Central memory CD4-positive, alpha-beta T cell (primary cell): ENCODE measurements at regions not wholly inside any gene's neighbourhood (a gene's known extent, or its start where the extent isn't known, plus 50 kb on each side); places are given as distances from the start of the nearest gene placed in this dataset.

ENCODE experiments used
- DNase-seq: peaks from one replicate; pipeline ENCODE4 v3.0.0; 2022

DNA sequence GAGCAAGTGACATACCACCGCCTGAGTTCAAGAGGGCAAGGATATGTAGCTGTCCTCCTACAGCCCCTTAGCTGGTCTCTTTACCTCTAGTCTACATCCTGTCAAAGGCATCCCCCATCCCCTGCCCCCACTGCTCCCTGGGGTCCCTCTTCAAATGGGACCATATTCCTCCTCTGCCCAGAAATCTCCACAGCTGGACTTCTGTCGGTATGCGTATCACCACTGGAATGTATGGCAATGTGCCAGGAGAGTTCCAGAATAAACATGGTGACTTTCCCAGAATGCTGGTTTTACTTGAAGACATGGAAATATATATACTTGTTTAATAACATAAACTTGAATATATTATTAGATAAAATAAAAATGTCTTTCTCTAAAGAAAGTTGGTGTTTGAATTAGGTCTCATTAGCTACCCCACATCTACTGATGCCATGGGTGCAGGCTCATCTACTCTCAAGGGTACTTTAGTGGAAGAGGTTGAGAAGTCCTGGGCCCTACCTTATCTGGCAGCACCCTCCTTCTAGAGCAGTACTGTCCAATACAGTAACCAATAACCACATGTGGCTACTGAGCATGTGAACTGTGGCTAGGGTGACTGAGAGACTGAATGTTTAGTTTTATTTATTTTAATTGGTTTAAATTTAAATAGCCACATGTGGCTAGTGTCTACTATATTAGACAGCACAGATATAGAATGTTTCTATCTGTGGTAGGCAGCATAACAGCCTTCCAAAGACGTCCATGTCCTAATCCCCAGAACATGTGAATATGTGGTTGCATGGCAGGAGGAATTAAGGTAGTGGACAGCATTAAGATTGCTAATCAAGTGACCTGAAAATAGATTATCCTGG is 181.7 kb upstream of the SLC30A5 start:
- no peak for DNase-seq

DNA sequence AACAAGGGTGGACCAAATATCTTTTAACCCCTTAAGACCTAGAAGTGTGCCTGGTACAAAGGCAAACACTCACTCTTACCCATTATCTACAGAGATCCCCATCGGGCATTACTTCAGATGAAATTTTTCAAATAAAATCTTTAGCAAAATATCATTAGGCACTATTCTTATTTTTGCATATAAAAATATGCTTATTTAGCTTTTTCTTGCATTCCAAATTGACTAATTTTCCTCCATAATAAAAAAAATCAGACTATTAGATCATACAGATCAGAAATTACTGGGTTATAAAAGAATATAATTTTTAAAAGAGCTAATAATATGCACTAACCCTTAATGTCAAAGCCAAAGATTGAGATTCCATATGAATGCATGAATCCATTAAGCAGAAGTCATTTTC is 178.7 kb upstream of the SLC30A5 start:
- no peak for DNase-seq

DNA sequence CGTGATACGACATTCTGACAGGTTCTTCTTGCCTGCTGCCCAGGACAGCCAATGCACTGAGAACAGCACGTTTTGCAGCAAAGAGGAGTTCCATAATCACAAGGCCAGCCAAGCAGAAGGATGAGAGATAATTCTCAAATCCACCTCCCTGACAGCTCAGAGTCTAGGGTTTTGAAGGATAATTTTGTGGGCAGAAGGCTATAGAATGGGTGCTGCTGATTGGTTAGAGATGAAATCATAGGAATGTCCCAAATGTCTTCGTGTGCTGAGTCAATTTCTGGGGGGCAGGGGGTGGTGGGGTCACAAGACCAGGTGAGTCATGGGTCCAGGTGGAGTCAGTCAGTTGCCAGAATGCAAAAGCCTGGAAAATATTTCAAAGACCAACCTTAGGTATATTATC is 175.5 kb upstream of the SLC30A5 start:
- DNase-seq: no peak

DNA sequence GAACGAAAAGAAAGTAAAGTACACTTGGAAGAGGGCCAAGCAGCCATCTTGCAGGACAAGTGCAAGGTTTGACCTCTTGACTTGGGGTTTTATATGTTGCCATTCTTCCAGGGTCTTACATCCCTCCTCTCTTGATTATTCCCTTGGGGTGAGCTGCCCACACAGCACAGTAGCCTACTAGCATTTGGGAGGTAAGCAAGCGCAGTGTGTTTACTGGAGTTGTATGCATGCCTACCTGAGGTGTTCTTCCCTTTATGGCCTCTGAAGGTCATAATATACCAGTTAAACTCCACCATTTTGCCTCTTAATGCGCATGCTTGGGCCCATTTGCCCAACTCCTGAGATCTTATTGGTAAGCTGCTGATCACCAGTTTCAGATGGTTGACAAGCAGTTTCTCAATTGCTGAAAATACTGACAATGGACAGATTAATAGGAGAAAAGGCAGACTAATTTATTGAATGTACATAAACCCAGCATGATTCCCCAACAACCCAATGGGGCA is 173.8 kb upstream of the SLC30A5 start:
- no peak for DNase-seq

DNA sequence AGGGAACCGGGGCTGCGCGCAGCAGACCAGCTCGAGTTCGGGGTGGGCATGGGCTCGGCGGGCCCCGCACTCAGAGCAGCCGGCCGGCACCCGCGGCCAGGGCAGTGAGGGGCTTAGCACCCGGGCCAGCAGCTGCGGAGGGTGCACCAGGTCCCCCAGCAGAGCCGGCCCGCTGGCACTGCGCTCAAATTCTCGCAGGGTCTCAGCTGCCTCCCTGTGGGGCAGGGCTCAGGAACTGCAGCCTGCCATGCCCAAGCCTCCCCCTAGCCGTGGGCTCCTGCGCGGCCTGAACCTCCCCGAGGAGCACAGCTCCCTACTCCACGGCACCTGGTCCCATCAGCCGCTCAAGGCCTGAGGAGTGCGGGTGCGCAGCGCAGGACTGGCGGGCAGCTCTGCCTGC is 172.9 kb upstream of the SLC30A5 start:
- no peak for DNase-seq

DNA sequence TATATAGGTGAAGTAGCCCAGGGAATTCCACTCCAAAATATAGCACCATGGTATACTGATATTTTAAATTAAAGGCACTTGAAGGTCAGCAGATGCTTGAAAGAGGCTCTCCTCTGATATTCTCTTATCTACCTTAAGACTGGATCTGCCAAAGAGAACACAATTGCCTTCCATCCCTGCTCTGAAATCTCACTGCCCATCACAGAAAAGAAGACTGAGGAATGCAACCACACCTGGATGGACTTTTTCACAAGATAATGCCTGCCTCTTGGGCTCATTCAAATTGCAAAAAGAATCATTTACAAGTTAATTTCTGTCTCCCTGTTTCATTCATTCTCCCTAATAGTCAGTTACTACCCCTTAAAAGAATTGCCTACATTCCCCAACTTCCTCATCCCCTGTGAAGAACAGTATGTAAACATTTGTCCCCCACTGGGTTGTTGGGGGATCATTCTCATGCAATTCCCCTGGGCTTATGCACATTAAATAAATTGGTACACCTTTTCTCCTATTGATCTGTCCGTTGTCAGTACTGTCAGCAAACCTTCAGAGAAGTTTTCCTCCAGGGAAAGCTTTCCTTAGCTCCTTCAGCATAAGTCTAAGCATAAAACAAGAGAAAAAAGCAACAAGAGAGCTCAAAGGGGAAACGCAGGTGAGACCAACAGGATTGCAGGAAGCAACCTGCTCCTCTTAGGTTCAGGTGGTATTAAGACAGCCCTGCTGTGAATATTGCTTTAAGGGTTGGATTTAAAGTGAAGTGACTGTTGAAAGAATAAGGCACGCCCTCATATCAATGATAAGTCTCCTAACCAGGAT is 171.4 kb upstream of the SLC30A5 start:
- DNase-seq: no peak

DNA sequence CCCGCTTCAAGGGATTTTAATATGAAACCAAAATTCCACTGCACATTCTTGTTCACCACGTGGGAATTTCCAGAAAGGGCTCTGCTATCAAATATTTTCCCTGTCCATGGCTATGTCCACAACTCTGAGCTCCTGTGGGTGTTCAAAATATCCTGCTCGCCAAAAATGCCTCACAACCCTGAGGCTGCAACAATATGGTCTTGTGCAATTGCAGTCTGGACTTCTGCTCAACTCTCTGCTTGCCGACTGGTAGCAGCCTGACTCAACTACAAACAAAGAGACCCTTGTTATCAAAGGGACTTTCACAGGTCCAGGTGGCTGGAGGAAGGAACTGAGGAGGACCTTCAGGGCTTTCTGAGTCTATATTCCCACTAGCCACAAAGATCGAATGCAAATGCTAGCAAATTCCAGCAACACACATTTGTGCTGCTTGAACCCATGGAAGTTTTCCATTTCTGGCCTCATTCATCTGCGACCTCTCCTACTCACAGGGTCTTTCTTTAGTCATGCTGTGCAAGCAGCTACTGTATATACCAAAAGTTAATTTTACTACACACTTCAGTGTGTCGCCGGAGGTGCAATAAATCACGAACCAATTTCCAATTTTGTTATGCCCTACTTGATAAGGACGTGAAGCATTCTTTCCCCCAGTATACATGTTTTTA is 169.2 kb upstream of the SLC30A5 start:
- DNase-seq: no peak

DNA sequence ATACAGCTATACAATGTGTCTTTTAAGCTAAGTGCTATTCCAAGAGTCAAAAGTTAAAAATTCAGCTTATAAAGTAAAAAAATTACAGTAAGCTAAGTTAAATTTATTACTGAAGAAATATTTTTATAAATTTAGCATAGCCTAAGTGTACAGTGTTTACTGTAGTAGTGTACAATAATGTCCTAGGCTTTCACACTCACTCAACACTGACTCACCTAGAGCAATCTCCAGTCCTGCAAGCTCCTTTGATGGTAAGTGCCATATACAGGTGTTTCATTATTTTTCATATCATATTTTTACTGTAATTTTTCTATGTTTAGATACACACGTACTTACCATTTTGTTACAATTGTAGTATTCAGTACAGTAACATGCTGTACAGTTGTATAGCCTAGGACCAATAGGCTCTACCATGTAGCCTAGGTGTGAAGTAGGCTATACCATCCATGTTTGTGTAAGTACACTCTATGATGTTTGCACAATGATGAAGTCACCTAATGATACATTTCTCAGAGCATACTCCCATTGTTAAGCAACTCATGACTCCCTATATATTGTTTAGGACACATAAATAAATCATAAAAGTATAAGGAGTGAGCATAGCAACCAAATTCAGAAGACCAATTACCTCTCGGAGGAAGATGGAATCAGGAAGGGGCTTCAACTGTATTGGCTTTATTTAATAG is 165.1 kb upstream of the SLC30A5 start:
- DNase-seq: no peak

DNA sequence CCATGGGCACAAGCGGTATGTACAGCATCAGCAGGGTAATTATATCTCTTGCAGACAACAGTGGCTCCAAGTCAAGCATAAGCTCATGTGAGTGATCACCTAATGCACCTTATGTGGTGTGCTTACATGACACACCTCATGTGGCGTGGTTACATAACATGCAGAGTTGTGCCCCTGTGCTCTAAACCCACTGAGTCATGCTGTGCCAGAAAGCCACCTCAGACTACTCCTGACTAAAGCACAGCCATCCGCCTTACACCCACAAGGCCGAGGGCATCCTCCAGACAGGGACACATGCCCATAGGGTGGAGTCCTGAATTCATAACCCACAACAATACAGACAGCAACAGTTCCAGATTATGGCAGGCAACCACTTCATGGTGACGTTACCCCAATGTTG is 163.7 kb upstream of the SLC30A5 start:
- DNase-seq: no peak

DNA sequence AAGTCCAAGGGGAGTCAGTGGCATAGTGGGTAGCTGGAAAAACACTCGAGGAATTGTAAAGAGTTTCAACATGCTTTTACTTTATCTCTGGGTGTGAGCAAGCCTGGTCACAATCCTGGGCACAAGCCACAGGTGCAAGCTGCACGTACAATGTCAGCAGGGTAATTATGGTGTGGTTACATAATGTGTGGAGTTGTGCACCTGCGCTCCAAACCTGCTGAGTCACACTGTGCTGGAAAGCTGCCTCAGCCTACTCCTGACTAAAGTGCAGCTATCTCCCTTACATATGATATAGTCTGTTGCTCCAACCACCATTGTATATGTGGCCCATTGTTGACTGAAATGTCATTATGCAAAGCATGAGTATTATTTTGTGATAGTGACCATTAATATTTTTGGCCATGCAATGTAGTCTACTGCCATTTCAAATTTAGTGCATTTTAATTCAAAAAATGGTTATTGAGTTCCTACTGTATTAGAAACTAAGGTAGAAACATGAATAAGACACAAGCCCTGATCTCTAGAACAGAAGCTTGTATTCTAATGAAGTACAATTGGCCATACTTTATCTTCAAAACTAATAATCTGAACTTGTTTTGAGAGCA is 160.9 kb upstream of the SLC30A5 start:
- peak; percentile 9 for DNase-seq

DNA sequence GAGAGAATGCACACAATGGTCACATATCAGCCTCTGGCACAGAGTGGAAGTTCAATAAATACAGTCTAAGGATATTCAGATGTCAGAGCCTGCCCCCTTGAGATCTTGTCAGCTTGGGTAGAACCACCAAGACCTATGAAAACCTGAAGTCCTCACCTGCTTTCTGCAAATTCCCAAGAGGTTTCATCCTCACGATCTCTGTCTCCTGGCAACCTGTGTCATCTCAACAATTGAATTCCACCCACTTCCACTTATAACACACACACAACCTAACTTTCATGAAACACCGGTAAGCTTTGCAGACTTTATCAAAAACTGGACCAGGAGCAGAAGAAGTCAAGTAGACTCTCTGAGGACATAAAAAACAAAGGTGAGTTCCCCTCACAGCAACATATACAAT is 151.6 kb upstream of the SLC30A5 start:
- no peak for DNase-seq

DNA sequence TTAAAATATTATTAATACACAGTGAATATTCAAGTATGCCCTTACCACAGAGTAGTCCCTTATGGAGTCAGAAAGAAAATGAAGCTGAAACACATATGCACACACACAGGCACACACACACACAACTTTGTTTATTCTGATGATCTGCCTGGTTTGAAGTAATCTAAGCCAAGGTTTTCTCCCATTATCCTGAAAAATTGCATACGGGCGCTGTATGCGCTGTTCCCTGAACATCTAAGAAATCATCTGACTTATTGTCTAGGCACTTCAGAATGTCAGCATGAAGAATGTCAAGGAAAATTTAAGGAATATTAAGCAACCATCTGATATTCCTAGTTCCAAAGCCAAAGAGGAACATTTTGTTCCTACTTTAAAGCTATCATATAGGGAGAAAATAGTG is 147.1 kb upstream of the SLC30A5 start:
- DNase-seq: no peak

DNA sequence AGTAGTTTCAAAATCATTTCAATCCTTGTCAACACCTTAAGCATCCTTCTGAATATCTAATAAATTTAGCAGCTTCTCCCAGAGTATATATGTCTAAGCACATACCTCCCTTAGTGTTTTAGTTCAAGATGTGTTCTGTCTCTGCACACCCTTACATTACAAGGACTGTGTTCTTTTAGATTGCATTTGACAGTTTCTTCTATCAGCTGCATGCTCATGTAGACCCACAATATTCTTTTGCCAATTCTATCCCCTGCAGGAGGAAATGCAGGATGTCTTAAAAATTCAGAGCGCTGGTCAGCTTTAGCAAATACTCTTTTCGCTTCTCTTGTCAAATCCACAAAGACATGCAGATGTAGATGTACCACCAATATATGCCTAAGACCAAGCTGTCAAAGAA is 145.8 kb upstream of the SLC30A5 start:
- no peak for DNase-seq

DNA sequence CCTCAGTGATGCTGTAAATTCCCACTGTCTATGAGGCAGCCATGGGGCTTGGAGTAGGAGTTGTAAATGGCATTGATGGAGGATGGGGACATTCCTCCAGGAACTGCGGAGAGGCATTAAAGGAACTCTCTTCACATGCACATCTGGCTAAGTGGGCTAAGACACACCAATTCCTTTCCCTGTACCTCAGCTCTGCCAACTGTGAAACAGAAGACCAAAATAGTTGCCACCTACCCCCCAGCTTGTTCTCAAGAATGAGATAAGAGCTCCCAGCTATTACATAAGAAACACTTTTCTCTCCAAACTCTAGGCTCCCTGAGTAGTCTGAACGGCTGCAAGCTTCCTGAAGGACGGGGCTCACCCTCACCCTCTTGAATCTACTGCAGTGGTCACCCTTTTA is 144.6 kb upstream of the SLC30A5 start:
- no peak for DNase-seq

DNA sequence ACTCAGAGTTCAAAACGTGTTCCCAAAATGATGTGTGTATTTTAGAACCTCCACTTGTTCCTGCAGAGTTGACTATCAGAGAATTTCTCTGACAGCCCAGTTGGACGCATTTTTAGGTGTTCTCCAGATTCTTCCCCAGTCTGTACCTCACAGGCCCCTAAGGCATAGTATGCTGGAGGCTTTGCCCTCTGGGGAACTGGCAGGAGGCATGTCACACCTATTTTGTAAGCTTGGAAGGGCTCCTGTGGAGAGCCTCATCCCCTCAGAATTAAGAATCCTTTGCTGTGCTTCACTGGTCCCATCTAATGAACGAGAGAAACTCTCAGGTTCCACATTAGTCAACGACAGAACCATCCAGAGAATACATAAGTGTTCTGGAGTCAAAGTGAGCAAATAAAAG is 144.1 kb upstream of the SLC30A5 start:
- DNase-seq: no peak

DNA sequence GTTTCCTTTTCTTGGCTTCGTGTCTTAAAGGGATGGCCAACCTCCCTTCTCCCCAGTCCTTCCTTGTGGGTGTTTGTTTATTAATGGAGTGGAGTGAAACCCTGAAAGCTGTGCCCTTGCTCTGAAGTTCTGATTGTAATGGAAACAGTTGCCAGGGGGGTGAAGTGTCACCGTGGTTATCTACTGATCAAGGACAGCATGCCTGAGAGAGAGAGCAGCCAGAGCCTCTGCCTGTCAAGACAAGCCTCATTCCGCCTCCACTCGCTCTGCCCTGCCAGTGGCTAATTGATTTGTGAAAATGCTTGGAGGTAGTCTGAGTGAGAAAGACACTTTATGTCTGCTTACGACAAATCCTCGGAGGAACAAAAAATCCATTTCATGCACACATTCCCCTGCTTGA is 143.7 kb upstream of the SLC30A5 start:
- no peak for DNase-seq

DNA sequence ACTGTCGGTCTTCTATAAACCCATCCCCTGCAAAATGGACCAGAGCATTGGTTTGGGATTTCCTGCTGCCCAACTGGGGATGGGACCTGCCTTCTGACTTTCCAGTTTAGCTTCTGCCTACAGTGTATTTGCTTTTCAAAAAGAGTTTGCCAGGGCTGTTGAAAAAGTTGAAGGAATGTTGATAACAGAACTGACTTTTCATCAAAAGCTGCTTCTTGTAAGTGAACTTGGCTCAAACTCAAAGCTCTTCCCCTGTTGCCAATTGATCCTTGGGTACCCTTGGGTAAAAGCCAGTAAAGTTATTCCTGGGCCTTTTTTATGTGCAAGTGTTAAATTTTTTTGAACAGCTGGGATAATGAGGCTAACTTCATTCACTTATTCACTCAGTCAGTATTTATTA is 142.9 kb upstream of the SLC30A5 start:
- DNase-seq: no peak

DNA sequence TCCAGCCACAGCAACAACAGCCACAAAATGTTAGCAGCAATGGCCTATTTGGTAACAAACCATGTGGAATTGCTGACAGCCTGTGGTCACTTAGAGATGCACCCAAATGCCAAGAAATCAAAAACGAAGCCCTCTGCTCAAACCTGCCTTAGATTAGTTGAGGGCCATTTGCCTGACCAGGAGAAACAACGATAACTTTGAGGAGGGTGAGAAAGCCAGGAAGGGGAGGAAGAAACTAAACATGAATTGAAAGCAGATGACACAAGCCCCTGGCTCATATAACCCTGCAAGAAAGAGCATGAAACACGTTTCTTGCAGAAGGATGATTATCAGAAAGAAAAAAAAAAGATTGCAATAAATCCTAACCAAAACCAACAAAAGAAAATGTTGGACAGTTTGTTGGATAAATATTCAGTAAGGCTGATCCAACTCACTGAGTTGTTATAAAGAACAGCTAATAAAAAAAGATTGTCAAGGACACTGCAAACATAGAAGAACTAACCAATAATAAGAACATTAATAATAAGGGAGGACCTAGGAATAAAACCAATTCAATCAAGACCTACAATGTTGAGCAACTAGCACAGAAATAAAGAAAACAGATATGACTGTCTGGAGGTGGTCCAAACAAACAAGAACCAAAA is 140.5 kb upstream of the SLC30A5 start:
- no peak for DNase-seq

DNA sequence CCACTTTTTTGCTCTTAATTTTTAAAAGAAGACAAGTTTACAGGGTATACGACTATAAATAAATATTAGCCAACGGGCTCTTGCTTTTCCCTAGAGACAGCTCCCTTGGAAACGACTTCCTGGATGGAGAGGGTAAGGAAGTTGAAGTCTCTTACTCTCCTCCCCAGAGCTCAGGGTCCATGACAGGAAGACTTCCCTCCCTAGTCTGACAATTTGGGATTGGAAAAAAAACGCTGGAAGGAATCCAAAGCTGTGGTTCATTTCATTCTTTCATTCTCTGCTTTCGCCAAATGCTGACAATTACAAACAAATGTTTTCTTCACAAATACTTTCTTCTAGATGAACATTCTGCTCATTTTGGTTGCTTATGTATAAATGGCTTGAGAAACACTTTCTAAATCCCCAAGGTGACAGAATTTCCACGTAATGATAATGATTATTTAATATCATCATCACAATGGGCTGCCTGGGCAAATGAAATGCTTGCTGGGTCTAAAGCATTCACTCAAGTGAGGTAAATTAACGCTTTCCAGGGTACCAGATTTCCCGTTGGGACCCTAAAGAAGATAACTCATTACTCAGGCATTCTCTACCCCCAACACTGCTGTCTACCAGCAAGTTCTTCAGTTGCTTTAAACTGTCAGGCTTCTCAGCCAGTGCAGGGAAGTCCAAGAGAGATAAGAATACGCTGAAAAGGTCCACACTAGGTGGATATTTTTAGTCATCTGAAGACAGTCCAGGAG is 139.8 kb upstream of the SLC30A5 start:
- no peak for DNase-seq

DNA sequence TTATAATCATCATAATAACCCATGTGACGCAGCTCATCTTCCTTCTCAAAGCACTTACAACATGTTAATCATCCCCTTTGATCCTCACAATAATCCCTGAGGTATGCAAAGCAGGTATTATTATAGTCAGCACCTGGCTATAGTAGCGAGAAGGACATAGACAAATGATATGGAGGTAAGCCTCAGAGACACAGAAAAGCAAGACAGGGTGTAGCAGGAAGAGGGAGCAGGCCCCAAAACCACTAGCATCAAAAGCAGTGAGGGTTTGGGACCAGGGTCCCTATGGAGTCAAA is 139.2 kb upstream of the SLC30A5 start:
- no peak for DNase-seq

DNA sequence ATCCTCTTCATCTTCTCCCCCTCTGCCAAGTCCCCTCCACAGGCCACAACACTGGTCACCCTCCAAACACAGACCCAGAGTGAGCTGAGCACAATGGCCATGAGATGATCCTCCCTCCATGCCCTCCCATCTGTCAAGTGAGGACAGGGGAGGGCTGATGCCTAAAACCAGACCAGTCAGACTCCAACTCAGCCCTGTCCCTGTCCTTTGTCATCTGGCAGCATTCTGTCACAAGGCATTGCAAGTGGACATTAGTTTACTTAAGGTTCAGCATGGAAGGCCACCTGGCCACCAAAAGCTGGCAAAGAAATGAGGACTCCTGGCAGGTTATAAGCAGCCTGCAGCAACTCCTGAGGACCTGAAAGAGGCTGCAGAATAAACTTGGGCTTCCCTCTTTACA is 136.2 kb upstream of the SLC30A5 start:
- DNase-seq: no peak
